ENCODE measurements at regions not wholly inside any gene's neighbourhood (a gene's known extent, or its start where the extent isn't known, plus 50 kb on each side); places are given as distances from the start of the nearest gene placed in this dataset.

GRCh38 chr16:9393591-9393990, 302.1 kb downstream of the HAPSTR1 start:
- Mint-ChIP-seq H3K4me1 (peaks cover 6% of the 10 kb centered on the region), H3K27me3 (ENCODE audit: low read depth) (peaks cover 25% of the 10 kb centered on the region), H3K9me3 (peaks cover 12% of the 10 kb centered on the region), H3K27ac (no peak overlapping the region), H3K4me3 (no peak overlapping the region), H3K36me3 (ENCODE audit: low read depth) (no peaks in the 10 kb centered on the region)
- no peak for TF ChIP-seq CTCF (IDR thresholded peaks at IDR 0.05; ENCODE audit: unreplicated experiment in 3 of 3)

- peaks cover 6% of the 10 kb centered on the region for H3K9me3 Mint-ChIP-seq
- H3K27me3 Mint-ChIP-seq (ENCODE audit: low read depth) = peaks cover 31% of the 10 kb centered on the region
- H3K27ac Mint-ChIP-seq = peak overlapping the region in 1 of 3 experiments; percentile 14
- TF ChIP-seq CTCF (IDR thresholded peaks at IDR 0.05; ENCODE audit: unreplicated experiment in 3 of 3) = no peak
- no peak overlapping the region for H3K4me3 Mint-ChIP-seq
- peaks cover 11% of the 10 kb centered on the region for H3K4me1 Mint-ChIP-seq
- no peaks in the 10 kb centered on the region for H3K36me3 Mint-ChIP-seq (ENCODE audit: low read depth)
Measured at GRCh38 chr16:9395958-9396359, 304.5 kb downstream of the HAPSTR1 start.

GRCh38 chr16:9399573-9399972, 308.1 kb downstream of the HAPSTR1 start:
- Mint-ChIP-seq H3K4me3 (no peak overlapping the region), H3K27ac (no peak overlapping the region)
- TF ChIP-seq CTCF (IDR thresholded peaks at IDR 0.05; ENCODE audit: unreplicated experiment in 3 of 3) = no peak

GRCh38 chr16:9401173-9401572, 309.7 kb downstream of the HAPSTR1 start:
- Mint-ChIP-seq H3K4me1 (peaks cover 6% of the 10 kb centered on the region), H3K27me3 (ENCODE audit: low read depth) (peaks cover 29% of the 10 kb centered on the region), H3K4me3 (no peak overlapping the region), H3K27ac (no peak overlapping the region), H3K36me3 (ENCODE audit: low read depth) (no peaks in the 10 kb centered on the region), H3K9me3 (peaks cover 4% of the 10 kb centered on the region)
- no peak for TF ChIP-seq CTCF (IDR thresholded peaks at IDR 0.05; ENCODE audit: unreplicated experiment in 3 of 3)

More at GRCh38 chr16:9399573-9399972, 308.1 kb downstream of the HAPSTR1 start:
- peaks cover 6% of the 10 kb centered on the region for H3K9me3 Mint-ChIP-seq
- H3K4me1 Mint-ChIP-seq = peaks cover 11% of the 10 kb centered on the region
- no peaks in the 10 kb centered on the region for H3K36me3 Mint-ChIP-seq (ENCODE audit: low read depth)
- H3K27me3 Mint-ChIP-seq (ENCODE audit: low read depth) = peaks cover 30% of the 10 kb centered on the region

- Mint-ChIP-seq H3K4me3 (no peak overlapping the region), H3K27ac (no peak overlapping the region), H3K9me3 (no peaks in the 10 kb centered on the region), H3K27me3 (ENCODE audit: low read depth) (peaks cover 20% of the 10 kb centered on the region), H3K36me3 (ENCODE audit: low read depth) (no peaks in the 10 kb centered on the region), H3K4me1 (peaks cover 5% of the 10 kb centered on the region)
- no peak for TF ChIP-seq CTCF (IDR thresholded peaks at IDR 0.05; ENCODE audit: unreplicated experiment in 3 of 3)
Measured at GRCh38 chr16:9402293-9402860, 310.9 kb downstream of the HAPSTR1 start.

GRCh38 chr16:9404811-9405210, 313.4 kb downstream of the HAPSTR1 start:
- no peaks in the 10 kb centered on the region for H3K9me3 Mint-ChIP-seq
- TF ChIP-seq CTCF (IDR thresholded peaks at IDR 0.05; ENCODE audit: unreplicated experiment in 3 of 3) = no peak
- no peak overlapping the region for H3K27ac Mint-ChIP-seq
- peaks cover 14% of the 10 kb centered on the region for H3K27me3 Mint-ChIP-seq (ENCODE audit: low read depth)
- no peaks in the 10 kb centered on the region for H3K36me3 Mint-ChIP-seq (ENCODE audit: low read depth)
- no peak overlapping the region for H3K4me3 Mint-ChIP-seq
- H3K4me1 Mint-ChIP-seq = peaks cover 16% of the 10 kb centered on the region
